ENCODE measurements at regions not wholly inside any gene's neighbourhood (a gene's known extent, or its start where the extent isn't known, plus 50 kb on each side); places are given as distances from the start of the nearest gene placed in this dataset.

DNA sequence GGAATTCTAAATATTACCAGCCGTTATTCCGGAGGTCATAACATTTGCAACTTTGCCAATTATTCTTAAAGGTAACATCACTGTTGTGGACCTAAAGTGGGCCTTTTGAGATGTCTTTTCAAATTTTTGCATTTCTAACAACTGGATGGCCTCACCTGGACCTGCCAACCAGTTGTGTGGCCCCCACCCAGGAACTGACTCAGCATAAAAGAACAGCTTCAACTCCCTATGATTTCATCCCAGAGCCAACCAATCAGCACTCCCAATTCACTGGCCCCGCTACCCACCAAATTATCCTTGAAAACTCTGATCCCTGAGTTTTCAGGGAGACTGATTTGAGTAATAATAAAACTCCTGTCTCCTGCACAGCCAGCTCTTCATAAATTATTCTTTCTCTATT, 489.7 kb upstream of the LMCD1 start:
- Histone ChIP-seq H3K4me1 (no peaks in the 10 kb centered on the region), H3K9me3 (peaks cover 0 to 1% (median 0%) of the 10 kb centered on the region in 12 donors), H3K27me3 (no peaks in the 10 kb centered on the region), H3K27ac (no peak overlapping the region), H3K4me3 (no peak overlapping the region), H3K36me3 (no peaks in the 10 kb centered on the region)
- intact Hi-C loops (cut with DNase I) = no loop called here
- no peak for ATAC-seq
- DNase-seq = no peak
- TF ChIP-seq, protein P1, sequence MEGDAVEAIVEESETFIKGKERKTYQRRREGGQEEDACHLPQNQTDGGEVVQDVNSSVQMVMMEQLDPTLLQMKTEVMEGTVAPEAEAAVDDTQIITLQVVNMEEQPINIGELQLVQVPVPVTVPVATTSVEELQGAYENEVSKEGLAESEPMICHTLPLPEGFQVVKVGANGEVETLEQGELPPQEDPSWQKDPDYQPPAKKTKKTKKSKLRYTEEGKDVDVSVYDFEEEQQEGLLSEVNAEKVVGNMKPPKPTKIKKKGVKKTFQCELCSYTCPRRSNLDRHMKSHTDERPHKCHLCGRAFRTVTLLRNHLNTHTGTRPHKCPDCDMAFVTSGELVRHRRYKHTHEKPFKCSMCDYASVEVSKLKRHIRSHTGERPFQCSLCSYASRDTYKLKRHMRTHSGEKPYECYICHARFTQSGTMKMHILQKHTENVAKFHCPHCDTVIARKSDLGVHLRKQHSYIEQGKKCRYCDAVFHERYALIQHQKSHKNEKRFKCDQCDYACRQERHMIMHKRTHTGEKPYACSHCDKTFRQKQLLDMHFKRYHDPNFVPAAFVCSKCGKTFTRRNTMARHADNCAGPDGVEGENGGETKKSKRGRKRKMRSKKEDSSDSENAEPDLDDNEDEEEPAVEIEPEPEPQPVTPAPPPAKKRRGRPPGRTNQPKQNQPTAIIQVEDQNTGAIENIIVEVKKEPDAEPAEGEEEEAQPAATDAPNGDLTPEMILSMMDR (IDR thresholded peaks at IDR 0.05) = no peak
- TF ChIP-seq POLR2A (IDR thresholded peaks at IDR 0.05) = no peak
- 75 to 86% (median 81%) methylated on average over 3 of the region's 3 CpGs for WGBS, 4 donors

DNA sequence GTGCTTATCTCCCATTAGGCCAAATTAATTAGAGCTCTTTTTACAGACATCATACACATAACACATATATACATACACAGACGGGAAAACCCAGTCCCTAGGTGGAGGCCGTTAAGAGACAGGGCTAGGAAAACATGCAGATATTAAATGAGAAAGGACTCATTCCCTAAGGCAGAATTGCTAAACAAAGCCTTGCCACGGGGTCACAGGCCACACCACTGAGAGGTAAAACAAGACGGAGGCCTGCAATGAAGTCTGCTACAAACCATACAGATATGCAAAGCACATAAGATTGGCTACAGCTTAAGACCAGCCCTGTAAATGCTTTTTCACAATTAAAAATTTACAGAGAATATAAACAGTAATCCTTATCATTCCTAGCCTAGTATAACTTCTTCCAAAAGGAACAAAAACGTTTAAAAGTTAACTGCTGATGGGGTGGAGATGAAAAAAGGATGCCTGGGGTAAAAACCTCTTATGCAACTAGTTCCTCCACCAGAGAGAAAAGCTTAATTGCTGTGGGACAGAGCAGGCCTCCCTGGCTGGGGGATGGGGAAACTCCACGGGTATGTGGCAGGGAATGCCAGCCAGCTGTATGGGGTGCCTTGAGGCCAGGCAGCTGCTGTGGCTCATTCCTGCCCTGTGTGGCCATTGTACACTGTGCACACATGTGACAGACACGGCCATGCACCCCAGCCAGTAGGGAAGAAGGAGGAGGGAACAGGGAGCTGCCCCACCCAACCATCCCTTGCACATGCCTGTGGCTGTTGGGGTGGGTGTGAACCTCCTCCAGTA, 481.4 kb upstream of the LMCD1 start:
- no peak overlapping the region for H3K4me3 ChIP-seq
- TF ChIP-seq, protein P1 (IDR thresholded peaks at IDR 0.05) = no peak
- no peak for TF ChIP-seq POLR2A (IDR thresholded peaks at IDR 0.05)
- no peak for ATAC-seq
- H3K27me3 ChIP-seq = no peaks in the 10 kb centered on the region
- H3K36me3 ChIP-seq = no peaks in the 10 kb centered on the region
- DNase-seq = no peak
- H3K9me3 ChIP-seq = peaks cover 0 to 32% (median 18%) of the 10 kb centered on the region in 12 donors
- no peaks in the 10 kb centered on the region for H3K4me1 ChIP-seq
- H3K27ac ChIP-seq = no peak overlapping the region
- intact Hi-C loops (cut with DNase I) = no loop called here
- WGBS, 4 donors = 67 to 69% (median 67%) methylated on average over 7 of the region's 7 CpGs

DNA sequence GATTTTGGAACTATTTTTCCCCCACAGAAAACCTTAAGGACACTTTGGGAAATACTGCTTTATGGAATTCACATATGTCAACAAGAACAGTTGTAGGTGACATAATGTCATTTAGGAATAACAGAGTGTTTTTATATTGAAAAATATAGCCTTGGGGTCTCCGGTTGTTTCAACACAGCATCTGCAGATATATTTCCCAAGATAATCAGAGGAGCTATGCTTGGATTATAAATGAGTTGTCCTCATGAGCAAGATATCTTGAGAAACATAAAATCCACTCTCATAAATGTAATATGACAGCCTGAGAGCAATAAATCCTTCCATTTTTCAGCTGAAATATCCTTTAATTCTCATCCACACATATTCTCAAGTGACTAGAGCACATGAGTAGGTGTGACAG, 473.7 kb upstream of the LMCD1 start:
- Histone ChIP-seq H3K27ac (no peak overlapping the region), H3K27me3 (no peaks in the 10 kb centered on the region), H3K36me3 (no peaks in the 10 kb centered on the region), H3K4me3 (no peak overlapping the region), H3K9me3 (peaks cover 0 to 11% (median 2%) of the 10 kb centered on the region in 12 donors), H3K4me1 (no peaks in the 10 kb centered on the region)
- WGBS, 4 donors = 76 to 89% (median 83%) methylated on average over 1 of the region's 1 CpG
- no peak for TF ChIP-seq POLR2A (IDR thresholded peaks at IDR 0.05)
- TF ChIP-seq, protein P1 (IDR thresholded peaks at IDR 0.05) = no peak
- ATAC-seq = no peak
- intact Hi-C loops (cut with DNase I) = no loop called here
- no peak for DNase-seq

DNA sequence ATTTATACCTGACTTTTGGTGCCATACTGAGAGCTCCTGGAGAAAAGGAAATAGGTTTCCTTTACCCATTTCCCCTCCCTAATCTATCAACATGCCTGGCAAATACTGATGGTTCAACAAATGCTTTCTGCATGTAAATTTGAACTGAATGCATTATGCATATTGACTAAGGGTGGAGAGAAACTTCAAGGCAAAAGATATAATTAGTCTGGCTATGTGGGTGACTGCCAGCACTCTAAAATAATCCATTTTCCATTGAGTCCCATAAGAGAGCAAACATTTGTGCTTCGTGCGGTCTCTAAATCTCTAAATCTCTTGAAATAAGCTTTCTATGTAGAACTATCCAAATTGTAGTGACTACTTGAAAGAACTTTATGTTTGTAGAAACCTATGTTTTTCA, 451.3 kb upstream of the LMCD1 start:
- peaks cover 0 to 24% (median 8%) of the 10 kb centered on the region in 12 donors for H3K4me1 ChIP-seq
- WGBS, 4 donors = 58 to 72% (median 61%) methylated on average over 2 of the region's 2 CpGs
- ATAC-seq (no peak), DNase-seq (no peak)
- TF ChIP-seq POLR2A (IDR thresholded peaks at IDR 0.05) = no peak
- TF ChIP-seq, protein P1 (IDR thresholded peaks at IDR 0.05) = no peak
- H3K27ac ChIP-seq = no peak overlapping the region
- no peaks in the 10 kb centered on the region for H3K27me3 ChIP-seq
- H3K4me3 ChIP-seq = no peak overlapping the region
- H3K36me3 ChIP-seq = no peaks in the 10 kb centered on the region
- intact Hi-C loops (cut with DNase I) = no loop called here
- H3K9me3 ChIP-seq = peaks cover 0 to 5% (median 0%) of the 10 kb centered on the region in 12 donors

Measured in heart left ventricle (tissue), 16 donors.